RWPE2 (cell line): ENCODE measurements at regions not wholly inside any gene's neighbourhood (a gene's known extent, or its start where the extent isn't known, plus 50 kb on each side); places are given as distances from the start of the nearest gene placed in this dataset.

Experiments used
- ATAC-seq: fragments of 200-7000 bp; cut with Tn5 transposase; 3 replicates; pipeline ENCODE4 v1.9.1; 2021; ENCODE audit warnings: low read depth
- DNase-seq: peaks from one replicate; pipeline ENCODE4 v3.0.0-alpha.2; 2020; ENCODE audit warnings: low spot score
- H3K27ac ChIP-seq: fragments of 450-650 bp; 2 replicates; pipeline ENCODE4 v1.5.1; 2017; ENCODE audit warnings: mild to moderate bottlenecking; ENCODE audit not compliant: poor library complexity, severe bottlenecking
- H3K27me3 ChIP-seq: fragments of 250-450 bp; sonication (Bioruptor Pico); 2 replicates; pipeline ENCODE4 v1.5.1; 2021; ENCODE audit warnings: mild to moderate bottlenecking, moderate library complexity; ENCODE audit not compliant: insufficient read depth, poor library complexity, severe bottlenecking
- H3K36me3 ChIP-seq: fragments of 250-450 bp; sonication (Bioruptor Pico); 2 replicates; pipeline ENCODE4 v1.5.1; 2020; ENCODE audit warnings: low read depth, mild to moderate bottlenecking, moderate library complexity
- H3K4me1 ChIP-seq: fragments of 250-450 bp; sonication (Bioruptor Pico); 2 replicates; pipeline ENCODE4 v1.5.1; 2021; ENCODE audit warnings: mild to moderate bottlenecking, moderate library complexity; ENCODE audit not compliant: insufficient read depth, poor library complexity, severe bottlenecking
- H3K4me3 ChIP-seq: fragments of 250-450 bp; sonication (Bioruptor Pico); 2 replicates; pipeline ENCODE4 v1.5.1; 2021; ENCODE audit warnings: mild to moderate bottlenecking, moderate library complexity; ENCODE audit not compliant: severe bottlenecking
- H3K9me3 ChIP-seq: fragments of 250-450 bp; sonication (Bioruptor Pico); 2 replicates; pipeline ENCODE4 v1.5.1; 2021; ENCODE audit warnings: mild to moderate bottlenecking, moderate library complexity; ENCODE audit not compliant: severe bottlenecking
- CTCF ChIP-seq: fragments of 450-650 bp; IDR thresholded peaks from one replicate; pipeline ENCODE4 v1.5.1; 2017; ENCODE audit warnings: mild to moderate bottlenecking, moderate library complexity; ENCODE audit not compliant: poor library complexity, severe bottlenecking

GRCh38 chr2:22037274-22037673, 913.5 kb downstream of the TDRD15 start:
- no peak for ATAC-seq
- Histone ChIP-seq H3K4me3 (no peak overlapping the region), H3K36me3 (no peaks in the 10 kb centered on the region), H3K27me3 (no peaks in the 10 kb centered on the region), H3K4me1 (no peaks in the 10 kb centered on the region), H3K9me3 (no peaks in the 10 kb centered on the region), H3K27ac (no peak overlapping the region)
- DNase-seq = no peak
- TF ChIP-seq CTCF = no peak

DNA sequence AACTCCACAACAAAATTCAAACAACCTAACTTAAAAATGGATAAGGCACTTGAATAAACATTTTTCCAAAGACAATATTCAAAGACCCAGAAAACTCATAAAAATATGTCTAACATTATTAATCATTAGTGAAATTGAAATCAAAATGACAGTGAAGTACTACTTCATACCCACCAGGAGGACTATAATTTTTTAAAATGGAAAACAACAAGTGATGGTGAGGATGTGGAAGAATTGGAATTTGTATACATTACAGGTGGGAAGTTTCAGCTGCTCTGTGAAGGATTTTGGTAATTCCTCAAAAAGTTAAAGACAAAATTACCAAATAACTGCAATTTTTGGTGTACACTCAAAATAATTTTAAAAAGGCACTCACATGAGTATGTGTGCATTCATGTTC, 920.0 kb downstream of the TDRD15 start:
- Histone ChIP-seq H3K4me1 (no peaks in the 10 kb centered on the region), H3K36me3 (no peaks in the 10 kb centered on the region), H3K4me3 (no peak overlapping the region), H3K27ac (no peak overlapping the region), H3K27me3 (no peaks in the 10 kb centered on the region), H3K9me3 (no peaks in the 10 kb centered on the region)
- ATAC-seq (no peak), DNase-seq (no peak)
- no peak for TF ChIP-seq CTCF

GRCh38 chr2:22055784-22056620, 932.2 kb downstream of the TDRD15 start:
- peaks cover 6% of the 10 kb centered on the region for H3K9me3 ChIP-seq
- ATAC-seq = no peak
- no peak for DNase-seq
- no peaks in the 10 kb centered on the region for H3K36me3 ChIP-seq
- TF ChIP-seq CTCF = no peak
- H3K27ac ChIP-seq = no peak overlapping the region
- no peak overlapping the region for H3K4me3 ChIP-seq
- H3K4me1 ChIP-seq = no peaks in the 10 kb centered on the region
- no peaks in the 10 kb centered on the region for H3K27me3 ChIP-seq

DNA sequence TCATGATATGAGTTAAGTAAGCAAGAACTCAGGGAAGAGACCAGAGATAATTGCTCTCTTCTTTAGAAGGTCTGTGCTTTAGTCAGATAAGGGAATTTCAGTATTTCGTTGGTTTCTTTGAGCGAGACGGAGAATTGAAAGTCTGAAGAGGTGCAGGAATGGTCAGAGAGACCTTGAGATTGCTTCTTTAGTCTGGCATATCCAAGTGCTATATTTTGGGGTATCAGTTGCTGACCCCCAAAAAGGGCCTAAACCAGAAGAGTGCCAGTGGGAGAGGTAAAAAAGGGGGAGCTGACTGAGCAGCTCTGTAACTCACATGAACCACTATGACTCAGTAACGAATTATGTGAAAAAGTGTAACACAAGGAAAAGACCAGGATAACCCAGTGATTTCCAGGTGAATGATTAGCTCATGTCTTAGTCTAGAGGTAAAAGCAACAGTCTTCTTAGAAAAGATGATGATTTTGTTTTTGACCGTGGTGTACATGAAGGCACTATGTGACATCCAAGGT, 932.9 kb downstream of the TDRD15 start:
- DNase-seq = no peak
- Histone ChIP-seq H3K9me3 (peaks cover 6% of the 10 kb centered on the region), H3K4me3 (no peak overlapping the region), H3K4me1 (no peaks in the 10 kb centered on the region), H3K27ac (no peak overlapping the region), H3K27me3 (no peaks in the 10 kb centered on the region), H3K36me3 (no peaks in the 10 kb centered on the region)
- ATAC-seq = no peak
- TF ChIP-seq CTCF = no peak

- Histone ChIP-seq H3K4me3 (no peak overlapping the region), H3K36me3 (no peaks in the 10 kb centered on the region), H3K9me3 (peaks cover 3% of the 10 kb centered on the region), H3K27me3 (peaks cover 3% of the 10 kb centered on the region), H3K4me1 (no peaks in the 10 kb centered on the region), H3K27ac (no peak overlapping the region)
- no peak for DNase-seq
- ATAC-seq = no peak
- TF ChIP-seq CTCF = no peak
Measured at GRCh38 chr2:22062679-22063078, 938.9 kb downstream of the TDRD15 start.
